ENCODE measurements at regions not wholly inside any gene's neighbourhood (a gene's known extent, or its start where the extent isn't known, plus 50 kb on each side); places are given as distances from the start of the nearest gene placed in this dataset.

DNA sequence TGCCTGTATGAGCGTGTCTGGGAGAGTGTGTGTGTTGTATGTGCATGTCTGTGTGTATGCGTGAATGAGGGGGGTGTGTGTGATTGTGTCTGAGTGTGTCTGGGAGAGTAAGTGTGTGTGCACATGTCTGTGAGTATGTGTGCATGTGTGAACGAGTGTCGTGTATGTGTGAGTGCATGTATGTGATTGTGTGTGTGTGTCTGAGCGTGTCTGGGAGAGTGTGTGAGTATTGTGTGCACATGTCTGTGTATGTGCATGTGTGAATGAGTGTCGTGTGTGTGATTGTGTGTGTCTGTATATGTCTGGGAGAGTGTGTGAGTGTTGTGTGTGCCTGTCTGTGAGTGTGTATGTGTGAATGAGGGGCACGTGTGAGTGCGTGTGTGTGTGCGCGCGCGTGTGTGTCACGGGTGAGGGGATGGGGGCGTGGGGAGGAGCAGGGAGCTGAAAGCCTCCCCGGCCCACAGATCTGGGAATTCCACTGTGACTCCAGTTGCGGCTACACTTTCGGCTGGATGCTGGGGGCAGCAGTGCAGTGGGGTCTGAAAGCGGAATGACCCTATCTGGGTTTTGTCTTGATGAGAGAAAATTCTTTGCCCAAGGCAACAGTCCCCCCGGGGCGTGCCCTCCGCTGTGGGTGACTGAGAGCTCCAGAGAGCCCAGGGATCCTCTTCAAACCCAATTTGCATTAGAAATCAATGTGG, 138.1 kb upstream of the MED13L start:
- H2BK5ac ChIP-seq (ENCODE audit: low read depth, low read length, poor library complexity, severe bottlenecking) = no peak overlapping the region
- no peak overlapping the region; the same call in 1 of the 2 replicates for H3K23ac ChIP-seq (ENCODE audit: low read depth, low read length)
- H4K91ac ChIP-seq (ENCODE audit: insufficient read depth, low read depth, low read length) = no peak overlapping the region
- H2BK15ac ChIP-seq (ENCODE audit: low read depth, low read length) = no peak overlapping the region
- dilution Hi-C loops (cut with HindIII; ENCODE audit: low sequenced_read_pairs, unreplicated experiment) = no loop called here
- no peak overlapping the region for H3K4me3 ChIP-seq (ENCODE audit: insufficient read depth, low read depth, low read length)
- intact Hi-C loops (cut with micrococcal nuclease) = no loop called here
- no peak overlapping the region for H3K4me2 ChIP-seq (ENCODE audit: low read depth, low read length)
- no peaks in the 10 kb centered on the region for H3K36me3 ChIP-seq (ENCODE audit: control insufficient read depth, insufficient read depth, low read length)
- H2AK9ac ChIP-seq (replicated peaks; ENCODE audit: low read depth, low read length, poor library complexity) = no peak overlapping the region
- no peak overlapping the region for H2AFZ ChIP-seq (replicated peaks; ENCODE audit: low read length, poor library complexity)
- peaks cover 5% of the 10 kb centered on the region; the same call in 1 of the 2 replicates for H3K9me1 ChIP-seq (ENCODE audit: insufficient read depth, low read length)
- H3K18ac ChIP-seq (ENCODE audit: low read depth, low read length) = no peak overlapping the region
- CTCF ChIA-PET = interaction anchor here (0.7 kb wide), 1 partner anchor 1689 kb away, joined by 4 read pairs; no protein-coding TSS in a partner anchor
- no peak for DNase-seq
- H3K4me1 ChIP-seq (ENCODE audit: control insufficient read depth, insufficient read depth, low read length) = peaks cover 5% of the 10 kb centered on the region
- no peak overlapping the region for H3K56ac ChIP-seq (ENCODE audit: extremely low read depth, insufficient read depth, low read length)
- no peaks in the 10 kb centered on the region for H3K9me3 ChIP-seq (ENCODE audit: control insufficient read depth, insufficient read depth, low read length)
- H3K27ac ChIP-seq (ENCODE audit: insufficient read depth, low read length) = no peak overlapping the region
- TF ChIP-seq MAZ (IDR thresholded peaks at IDR 0.05; ENCODE audit: borderline replicate concordance, low read depth, low read length) (no peak), USF2 (IDR thresholded peaks at IDR 0.05; ENCODE audit: low read depth, low read length) (no peak)
- TF ChIP-seq, protein P1, sequence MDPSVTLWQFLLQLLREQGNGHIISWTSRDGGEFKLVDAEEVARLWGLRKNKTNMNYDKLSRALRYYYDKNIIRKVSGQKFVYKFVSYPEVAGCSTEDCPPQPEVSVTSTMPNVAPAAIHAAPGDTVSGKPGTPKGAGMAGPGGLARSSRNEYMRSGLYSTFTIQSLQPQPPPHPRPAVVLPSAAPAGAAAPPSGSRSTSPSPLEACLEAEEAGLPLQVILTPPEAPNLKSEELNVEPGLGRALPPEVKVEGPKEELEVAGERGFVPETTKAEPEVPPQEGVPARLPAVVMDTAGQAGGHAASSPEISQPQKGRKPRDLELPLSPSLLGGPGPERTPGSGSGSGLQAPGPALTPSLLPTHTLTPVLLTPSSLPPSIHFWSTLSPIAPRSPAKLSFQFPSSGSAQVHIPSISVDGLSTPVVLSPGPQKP (IDR thresholded peaks at IDR 0.05; ENCODE audit: borderline replicate concordance, low read depth, low read length) = no peak
- 0 out of 2 replicates have a peak overlapping the region, but pooled peaks have one; percentile 13 for H3K4ac ChIP-seq (ENCODE audit: low read depth, low read length)
- ATAC-seq (ENCODE audit: low read depth) = no peak
- H2BK120ac ChIP-seq (ENCODE audit: low read depth, low read length) = 0 out of 2 replicates have a peak overlapping the region, but pooled peaks have one; percentile 22
- H4K5ac ChIP-seq (ENCODE audit: low read depth, low read length) = no peak overlapping the region
- POLR2A ChIA-PET (ENCODE audit: unreplicated experiment) = no interaction called here
- no peaks in the 10 kb centered on the region; the same call in 1 of the 2 replicates for H3K27me3 ChIP-seq (ENCODE audit: control insufficient read depth, insufficient read depth, low read length)
- peak overlapping the region; percentile 41 for H3K14ac ChIP-seq (replicated peaks; ENCODE audit: low read depth, low read length)
- no peak overlapping the region for H3K9ac ChIP-seq (ENCODE audit: low read depth, low read length)
- no peaks in the 10 kb centered on the region for H3K79me1 ChIP-seq (ENCODE audit: low read depth in 1 of 2, low read length in 2 of 2)
- no peak overlapping the region for H4K8ac ChIP-seq (ENCODE audit: low read depth in 2 of 2, low read length in 2 of 2)
- no TSS peak for BruUV-seq (replicated peaks)
- in situ Hi-C loops (cut with MboI; ENCODE audit: low sequenced_read_pairs) = no loop called here
- peak overlapping the region; percentile 59 for H2AK5ac ChIP-seq (ENCODE audit: low read depth, low read length)
- 95% methylated on average over 5 of the region's 21 CpGs; no CpG with 5 or more reads in 1 of the 2 experiments for WGBS, 2 experiments (ENCODE audit: extremely low coverage in 2 of 2, insufficient read length in 1 of 2)
- no peak overlapping the region for H2BK20ac ChIP-seq (ENCODE audit: low read depth, low read length)
- no peaks in the 10 kb centered on the region for H4K20me1 ChIP-seq (ENCODE audit: insufficient read depth, low read length)

All from IMR-90 (cell line).